Endodermal cell (in vitro differentiated cells): ENCODE measurements at regions not wholly inside any gene's neighbourhood (a gene's known extent, or its start where the extent isn't known, plus 50 kb on each side); places are given as distances from the start of the nearest gene placed in this dataset.
"Not testable (repeated sequence)": the region's sequence is repeated elsewhere in the genome, so short reads cannot be mapped to it uniquely, and the experiment has no call there.

ENCODE experiments used
- DNase-seq: peaks from one replicate; pipeline ENCODE4 v3.0.0-alpha.2; 2017
- H3K27ac ChIP-seq: 2 replicates; pipeline ENCODE4 v1.5.1; 2013; ENCODE audit warnings: mild to moderate bottlenecking, low read depth, low read length, moderate library complexity
- H3K27me3 ChIP-seq: 2 replicates; pipeline ENCODE4 v1.6.1; 2013; ENCODE audit warnings: mild to moderate bottlenecking, low read length, moderate library complexity; ENCODE audit not compliant: insufficient read depth, control insufficient read depth, poor library complexity, severe bottlenecking
- H3K36me3 ChIP-seq: 2 replicates; pipeline ENCODE4 v1.7.0; 2013; ENCODE audit warnings: mild to moderate bottlenecking, low read length, moderate library complexity; ENCODE audit not compliant: control insufficient read depth, insufficient read depth
- H3K4me1 ChIP-seq: one replicate; pipeline ENCODE4 v1.7.0; 2013; ENCODE audit warnings: low read length; ENCODE audit not compliant: control insufficient read depth, insufficient read depth
- H3K4me3 ChIP-seq: 2 replicates; pipeline ENCODE4 v1.5.1; 2013; ENCODE audit warnings: mild to moderate bottlenecking, low read length, moderate library complexity
- H3K9ac ChIP-seq: 2 replicates; pipeline ENCODE4 v1.6.1; 2013; ENCODE audit warnings: mild to moderate bottlenecking, low read length, moderate library complexity; ENCODE audit not compliant: poor library complexity, severe bottlenecking; ENCODE audit errors: extremely low read depth
- H3K9me3 ChIP-seq: 2 replicates; pipeline ENCODE4 v1.6.1; 2013; ENCODE audit warnings: mild to moderate bottlenecking, low read length, moderate library complexity; ENCODE audit not compliant: control insufficient read depth
- H3K27ac Mint-ChIP-seq: 2 replicates; pipeline ENCODE4 v1.8.0; 2020; ENCODE audit warnings: mixed read lengths
- H3K27me3 Mint-ChIP-seq: 2 replicates; pipeline ENCODE4 v1.8.0; 2021; ENCODE audit warnings: mild to moderate bottlenecking, mixed read lengths; ENCODE audit not compliant: insufficient read depth
- H3K36me3 Mint-ChIP-seq: 2 replicates; pipeline ENCODE4 v1.8.0; 2020; ENCODE audit warnings: low read depth, mixed read lengths
- H3K4me1 Mint-ChIP-seq: 2 replicates; pipeline ENCODE4 v1.8.0; 2020; ENCODE audit warnings: mixed read lengths
- H3K4me3 Mint-ChIP-seq: 2 replicates; pipeline ENCODE4 v1.8.0; 2020; ENCODE audit warnings: mild to moderate bottlenecking, moderate library complexity, mixed read lengths
- H3K9me3 Mint-ChIP-seq: 2 replicates; pipeline ENCODE4 v1.8.0; 2020; ENCODE audit warnings: mild to moderate bottlenecking, mixed read lengths
- WGBS, 2 experiments: methylation state at CpG; one replicate each; pipeline versions ENCODE4 v1.1.5 to v1.1.7; 2013; ENCODE audit warnings: missing lambda C conversion rate in 2 of 2, mixed read lengths in 1 of 2; ENCODE audit not compliant: insufficient coverage in 1 of 2, insufficient read length in 1 of 2; 5-methylcytosine and 5-hydroxymethylcytosine counted together
- TF ChIP-seq, protein P1 (sequence below): fragments of 200-600 bp; sonication (generic); conservative IDR thresholded peaks from 2 replicates; pipeline ENCODE4 v1.5.0; 2021; ENCODE audit warnings: antibody characterized with exemption, mild to moderate bottlenecking

DNA sequence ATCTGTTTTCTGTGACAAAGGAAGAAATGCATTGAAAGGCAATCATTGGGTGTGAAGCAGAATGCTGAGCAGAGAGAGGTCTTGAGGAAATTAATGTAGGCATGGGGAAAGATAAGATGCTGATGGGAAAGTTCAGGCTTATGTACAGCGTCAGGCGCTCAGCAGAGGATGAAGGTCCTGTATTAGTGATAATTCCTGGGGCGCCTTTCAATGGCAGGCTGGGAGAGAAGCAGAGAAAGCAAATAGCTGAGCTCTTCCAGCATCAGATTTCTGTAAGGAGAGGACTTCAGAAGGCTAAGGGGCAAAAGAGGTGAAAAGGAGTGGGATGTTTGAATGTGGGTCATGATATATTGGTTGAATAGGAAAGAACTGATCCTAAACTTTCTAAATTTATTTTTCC is 129.8 kb downstream of the HNMT start:
- peaks cover 1% of the 10 kb centered on the region for H3K9me3 ChIP-seq
- H3K27me3 Mint-ChIP-seq: peaks cover 2% of the 10 kb centered on the region
- peaks cover 4% of the 10 kb centered on the region for H3K9me3 Mint-ChIP-seq

DNA sequence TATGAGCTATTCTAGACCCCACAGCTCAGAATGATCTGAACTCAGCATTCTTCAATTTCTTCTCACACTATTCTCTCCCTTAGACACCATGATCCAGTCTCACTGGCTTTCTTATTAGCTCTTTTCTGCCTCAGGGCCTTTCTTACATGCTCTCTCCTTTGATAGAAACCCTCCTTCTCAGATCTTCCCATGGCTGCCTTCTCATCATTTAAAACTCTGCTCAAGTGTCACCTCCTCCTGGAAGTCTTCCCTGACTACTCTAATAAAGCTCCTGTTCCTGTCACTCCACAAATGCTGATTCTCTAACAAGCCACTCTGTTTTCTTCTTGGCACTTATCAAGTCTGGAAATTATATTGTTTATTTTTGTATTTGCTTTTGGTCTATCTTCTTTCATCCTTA is 131.1 kb downstream of the HNMT start:
- Mint-ChIP-seq H3K4me1 (peaks cover 3% of the 10 kb centered on the region), H3K27me3 (peaks cover 2% of the 10 kb centered on the region), H3K9me3 (peaks cover 9% of the 10 kb centered on the region), H3K36me3 (no peaks in the 10 kb centered on the region), H3K4me3 (no peak overlapping the region), H3K27ac (no peak overlapping the region)
- H3K36me3 ChIP-seq: no peaks in the 10 kb centered on the region
- no peak for DNase-seq
- no peak overlapping the region for H3K9ac ChIP-seq
- no peak overlapping the region for H3K27ac ChIP-seq
- no peak overlapping the region for H3K4me3 ChIP-seq
- H3K27me3 ChIP-seq: no peaks in the 10 kb centered on the region
- peaks cover 4% of the 10 kb centered on the region for H3K4me1 ChIP-seq
- TF ChIP-seq, protein P1, sequence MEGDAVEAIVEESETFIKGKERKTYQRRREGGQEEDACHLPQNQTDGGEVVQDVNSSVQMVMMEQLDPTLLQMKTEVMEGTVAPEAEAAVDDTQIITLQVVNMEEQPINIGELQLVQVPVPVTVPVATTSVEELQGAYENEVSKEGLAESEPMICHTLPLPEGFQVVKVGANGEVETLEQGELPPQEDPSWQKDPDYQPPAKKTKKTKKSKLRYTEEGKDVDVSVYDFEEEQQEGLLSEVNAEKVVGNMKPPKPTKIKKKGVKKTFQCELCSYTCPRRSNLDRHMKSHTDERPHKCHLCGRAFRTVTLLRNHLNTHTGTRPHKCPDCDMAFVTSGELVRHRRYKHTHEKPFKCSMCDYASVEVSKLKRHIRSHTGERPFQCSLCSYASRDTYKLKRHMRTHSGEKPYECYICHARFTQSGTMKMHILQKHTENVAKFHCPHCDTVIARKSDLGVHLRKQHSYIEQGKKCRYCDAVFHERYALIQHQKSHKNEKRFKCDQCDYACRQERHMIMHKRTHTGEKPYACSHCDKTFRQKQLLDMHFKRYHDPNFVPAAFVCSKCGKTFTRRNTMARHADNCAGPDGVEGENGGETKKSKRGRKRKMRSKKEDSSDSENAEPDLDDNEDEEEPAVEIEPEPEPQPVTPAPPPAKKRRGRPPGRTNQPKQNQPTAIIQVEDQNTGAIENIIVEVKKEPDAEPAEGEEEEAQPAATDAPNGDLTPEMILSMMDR: no peak
- H3K9me3 ChIP-seq: peaks cover 6% of the 10 kb centered on the region

More for the DNA sequence above, 129.8 kb downstream of the HNMT start:
- H3K36me3 Mint-ChIP-seq: no peaks in the 10 kb centered on the region
- peaks cover 3% of the 10 kb centered on the region for H3K4me1 Mint-ChIP-seq
- Histone ChIP-seq H3K36me3 (no peaks in the 10 kb centered on the region), H3K27ac (no peak overlapping the region), H3K4me3 (no peak overlapping the region), H3K9ac (no peak overlapping the region), H3K4me1 (peaks cover 4% of the 10 kb centered on the region), H3K27me3 (no peaks in the 10 kb centered on the region)
- no peak overlapping the region for H3K4me3 Mint-ChIP-seq
- TF ChIP-seq, protein P1: no peak
- DNase-seq: peak; percentile 52
- H3K27ac Mint-ChIP-seq: no peak overlapping the region
- WGBS, 2 experiments: 22 to 46% methylated on average over 3 of the region's 3 CpGs

DNA sequence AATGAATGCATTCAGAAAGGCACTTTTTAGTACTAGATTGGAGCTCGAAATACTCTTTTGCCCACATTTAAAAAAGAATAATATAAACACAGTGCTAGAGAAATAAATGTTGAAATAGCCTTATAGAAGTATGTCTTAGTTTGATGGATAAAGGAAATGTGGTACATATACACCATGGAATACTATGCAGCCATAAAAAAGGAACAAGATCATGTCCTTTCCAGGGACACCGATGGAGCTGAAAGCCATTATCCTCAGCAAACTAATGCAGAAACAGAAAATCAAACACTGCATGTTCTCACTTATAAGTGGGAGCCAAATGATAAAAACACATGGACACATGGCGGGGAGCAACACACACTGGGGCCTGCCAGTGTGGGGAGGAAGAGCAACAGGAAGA is 135.0 kb downstream of the HNMT start:
- not testable (repeated sequence) for H3K27me3 Mint-ChIP-seq, H3K4me3 ChIP-seq, H3K4me1 ChIP-seq, H3K9ac ChIP-seq, H3K36me3 Mint-ChIP-seq, H3K4me3 Mint-ChIP-seq, DNase-seq, H3K9me3 Mint-ChIP-seq, H3K27me3 ChIP-seq, H3K27ac Mint-ChIP-seq, H3K36me3 ChIP-seq, H3K27ac ChIP-seq, H3K9me3 ChIP-seq
- H3K4me1 Mint-ChIP-seq: peaks cover 11% of the 10 kb centered on the region
- 86 to 95% methylated on average over 1 to 3 of the region's 3 CpGs for WGBS, 2 experiments

DNA sequence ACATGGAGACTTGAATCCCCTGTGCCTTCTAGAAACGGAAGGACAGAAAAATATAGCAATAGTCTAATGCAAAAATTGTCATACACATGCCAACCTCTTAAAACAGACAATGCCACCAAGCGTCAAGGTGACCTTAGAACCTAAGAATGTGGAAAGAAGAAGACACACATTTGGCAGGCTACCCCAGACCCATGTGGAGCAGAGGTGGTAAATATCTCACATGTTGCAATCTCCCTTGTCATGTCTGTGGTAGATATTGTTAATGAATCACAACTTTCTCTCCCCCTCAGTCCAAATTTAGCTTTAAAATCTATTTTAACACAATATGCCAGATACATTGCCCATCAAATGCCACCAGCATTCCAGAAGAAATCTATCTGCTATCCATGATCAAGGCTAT is 137.4 kb downstream of the HNMT start:
- H3K36me3 ChIP-seq: no peaks in the 10 kb centered on the region
- 89 to 100% methylated on average over 1 to 2 of the region's 2 CpGs for WGBS, 2 experiments
- H3K27ac Mint-ChIP-seq: no peak overlapping the region

More for the DNA sequence above, 137.4 kb downstream of the HNMT start:
- Histone ChIP-seq H3K4me1 (peaks cover 5% of the 10 kb centered on the region), H3K4me3 (no peak overlapping the region), H3K9ac (no peak overlapping the region), H3K27me3 (no peaks in the 10 kb centered on the region), H3K9me3 (peaks cover 20% of the 10 kb centered on the region), H3K27ac (no peak overlapping the region)
- peaks cover 15% of the 10 kb centered on the region for H3K4me1 Mint-ChIP-seq
- TF ChIP-seq, protein P1: no peak
- H3K27me3 Mint-ChIP-seq: peaks cover 2% of the 10 kb centered on the region
- peaks cover 2% of the 10 kb centered on the region for H3K36me3 Mint-ChIP-seq
- H3K9me3 Mint-ChIP-seq: peaks cover 12% of the 10 kb centered on the region
- no peak overlapping the region for H3K4me3 Mint-ChIP-seq
- no peak for DNase-seq
